NCI-H345 treated with DMSO at 0.1 percent for 48 hours (cell line): ENCODE measurements at regions not wholly inside any gene's neighbourhood (a gene's known extent, or its start where the extent isn't known, plus 50 kb on each side); places are given as distances from the start of the nearest gene placed in this dataset.
"Not testable (repeated sequence)": the region's sequence is repeated elsewhere in the genome, so short reads cannot be mapped to it uniquely, and the experiment has no call there.

ENCODE experiments used
- DNase-seq: peaks from one replicate; lab custom pipeline; 2025; ENCODE audit not compliant: unreplicated experiment; lab: John Stamatoyannopoulos, UW

DNA sequence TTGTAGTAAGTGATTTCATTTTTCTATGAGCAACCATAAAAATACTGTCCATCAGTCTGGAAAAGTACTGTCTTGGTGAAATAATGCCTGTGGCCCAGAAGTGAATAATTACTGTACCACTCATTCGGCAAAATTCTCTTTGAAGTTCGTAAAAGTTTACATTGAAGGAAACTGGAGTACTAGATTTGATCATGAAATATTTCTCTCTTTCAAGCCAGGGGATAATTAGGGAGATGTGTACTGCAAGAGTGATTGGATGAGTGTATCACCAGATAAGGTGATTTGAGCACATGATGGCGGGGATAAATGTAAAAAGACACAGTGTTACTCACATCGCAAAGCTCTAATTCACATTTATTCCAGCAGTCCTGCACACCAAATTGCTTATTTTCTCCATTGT, 883.2 kb upstream of the PIK3C3 start:
- DNase-seq, result no peak

DNA sequence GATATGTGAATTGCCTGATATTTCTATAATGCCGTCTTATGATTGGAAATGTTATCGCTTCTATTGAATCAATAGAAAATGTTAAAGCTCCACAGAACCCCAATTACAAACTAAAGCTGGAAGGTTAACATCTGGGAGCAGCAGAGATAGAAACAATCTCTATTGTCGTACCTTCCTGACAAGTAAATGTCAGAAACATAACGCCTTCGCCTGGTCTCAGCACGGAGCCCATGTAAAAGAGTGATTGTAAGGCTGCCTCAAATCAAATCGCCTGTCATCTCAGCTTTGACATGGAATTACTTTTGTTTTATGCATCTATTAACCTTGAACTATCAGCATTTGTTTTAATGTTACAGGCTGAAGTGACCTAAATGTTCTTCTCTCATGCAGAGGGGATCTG, 885.9 kb upstream of the PIK3C3 start:
- no peak for DNase-seq

DNA sequence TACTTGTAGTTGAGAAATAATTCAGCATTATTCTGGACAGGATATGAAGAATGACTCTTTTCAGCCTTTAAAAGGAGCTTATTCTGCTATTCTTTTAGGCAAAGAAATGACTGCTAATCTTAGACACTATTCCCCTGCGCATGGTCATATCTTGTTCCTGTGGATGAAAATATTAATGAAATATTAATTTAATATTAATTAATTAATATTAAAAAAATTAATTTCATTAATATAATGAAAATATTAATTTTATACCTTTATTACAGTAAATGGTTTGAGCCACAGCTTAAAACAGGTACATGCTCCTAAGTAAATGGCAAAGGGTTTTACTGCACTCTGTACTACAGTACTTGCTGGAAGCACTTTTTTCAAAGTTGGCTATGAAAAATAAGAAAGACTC, 890.1 kb upstream of the PIK3C3 start:
- no peak for DNase-seq

DNA sequence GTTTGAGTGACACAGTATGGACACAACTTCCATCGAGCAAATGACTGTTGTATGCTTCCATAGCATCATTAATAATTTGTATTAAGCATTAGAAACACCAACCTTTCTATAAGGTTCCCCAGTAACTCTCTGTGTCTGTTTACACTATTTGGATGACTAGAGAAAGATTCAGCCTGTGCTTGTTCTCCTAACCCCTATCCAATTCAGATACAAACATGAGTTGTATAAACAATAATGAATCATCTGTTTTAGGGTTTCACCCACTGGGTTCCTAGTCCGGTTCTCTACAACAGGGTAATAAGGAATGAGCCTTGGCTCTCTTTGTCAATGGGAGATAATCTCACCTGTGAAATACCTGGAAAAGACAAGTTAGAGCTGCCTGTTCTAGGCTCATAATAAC, 894.1 kb upstream of the PIK3C3 start:
- DNase-seq, result no peak

DNA sequence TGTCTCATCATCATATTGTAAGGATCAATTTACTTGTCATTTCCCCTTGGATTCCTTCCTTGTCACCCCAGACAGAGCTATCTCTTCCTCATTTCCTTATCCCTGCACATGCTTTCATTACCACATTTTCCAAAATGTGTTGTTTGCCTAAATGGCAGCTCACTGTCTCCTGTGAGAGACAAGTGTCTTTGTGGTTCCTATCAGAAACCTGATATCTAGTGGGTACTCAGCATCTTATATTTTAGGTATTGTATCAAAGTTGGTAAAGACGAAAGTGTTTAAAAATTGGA, 896.0 kb upstream of the PIK3C3 start:
- no peak for DNase-seq

DNA sequence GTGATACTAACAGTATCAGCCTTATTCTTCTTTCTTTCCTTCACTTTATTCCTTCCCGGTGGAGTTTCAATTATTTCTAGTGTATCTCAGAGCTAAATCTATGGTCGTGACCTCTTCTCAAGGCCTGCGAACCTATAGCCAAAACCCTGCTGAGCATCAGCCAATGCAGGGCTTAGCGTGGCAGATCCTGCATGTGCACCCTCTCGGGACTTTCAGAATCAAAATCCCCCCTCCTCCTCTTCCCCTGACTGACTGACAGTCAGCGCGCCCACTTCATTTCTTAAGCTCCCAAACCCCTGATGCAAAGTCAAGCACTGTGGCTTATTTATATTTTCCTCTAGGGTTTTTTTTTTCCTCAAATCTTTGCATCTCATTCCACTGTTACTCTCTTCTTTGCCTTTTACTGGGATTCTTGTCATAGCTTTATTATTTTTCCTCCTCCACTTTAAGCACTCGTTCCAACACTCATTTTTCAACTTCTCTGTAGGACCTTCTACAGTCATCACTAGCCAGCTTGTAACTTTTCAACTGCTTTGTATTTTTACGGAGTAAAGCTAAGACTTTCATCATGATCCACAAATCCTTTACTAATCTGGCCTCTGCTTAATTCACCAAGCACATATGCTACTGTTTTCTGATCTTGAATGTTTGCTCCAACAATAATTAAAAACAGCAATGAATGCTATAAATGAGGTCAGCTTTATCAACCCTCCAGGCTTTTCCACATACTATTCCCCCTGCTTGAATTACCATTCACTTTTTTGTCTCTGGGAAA, 896.5 kb upstream of the PIK3C3 start:
- DNase-seq, result no peak

DNA sequence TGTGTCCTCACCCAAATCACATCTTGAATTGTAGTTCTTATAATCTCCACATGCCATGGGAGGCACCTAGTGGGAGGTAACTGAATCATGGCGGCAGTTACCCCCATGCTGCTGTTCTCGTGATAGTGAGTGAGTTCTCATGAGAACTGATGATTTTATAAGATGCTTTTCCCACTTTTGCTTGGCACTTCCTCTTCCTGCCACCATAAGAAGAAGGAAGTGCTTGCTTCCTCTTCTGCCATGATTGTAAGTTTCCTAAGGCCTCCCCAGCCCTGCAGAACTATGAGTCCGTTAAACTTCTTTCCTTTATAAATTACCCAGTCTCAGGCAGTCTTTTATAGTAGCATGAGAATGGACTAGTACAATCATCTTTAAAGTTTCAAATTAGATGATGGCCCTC, 902.4 kb upstream of the PIK3C3 start:
- no peak for DNase-seq

DNA sequence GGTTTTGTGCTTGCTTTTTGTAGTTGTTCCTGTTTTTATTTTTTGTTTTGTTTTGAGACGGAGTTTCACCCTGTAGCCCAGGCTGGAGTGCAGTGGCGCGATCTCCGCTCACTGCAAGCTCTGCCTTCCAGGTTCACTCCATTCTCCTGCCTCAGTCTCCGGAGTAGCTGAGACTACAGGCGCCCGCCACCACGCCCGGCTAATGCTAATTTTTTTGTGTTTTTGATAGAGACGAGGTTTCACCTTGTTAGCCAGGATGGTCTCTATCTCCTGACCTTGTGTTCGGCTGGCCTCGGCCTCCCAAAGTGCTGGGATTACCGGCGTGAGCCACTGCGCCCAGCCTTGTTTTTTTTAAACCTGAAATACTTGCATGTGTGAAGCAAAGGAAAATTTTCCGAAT, 908.8 kb upstream of the PIK3C3 start:
- DNase-seq, result not testable (repeated sequence)

DNA sequence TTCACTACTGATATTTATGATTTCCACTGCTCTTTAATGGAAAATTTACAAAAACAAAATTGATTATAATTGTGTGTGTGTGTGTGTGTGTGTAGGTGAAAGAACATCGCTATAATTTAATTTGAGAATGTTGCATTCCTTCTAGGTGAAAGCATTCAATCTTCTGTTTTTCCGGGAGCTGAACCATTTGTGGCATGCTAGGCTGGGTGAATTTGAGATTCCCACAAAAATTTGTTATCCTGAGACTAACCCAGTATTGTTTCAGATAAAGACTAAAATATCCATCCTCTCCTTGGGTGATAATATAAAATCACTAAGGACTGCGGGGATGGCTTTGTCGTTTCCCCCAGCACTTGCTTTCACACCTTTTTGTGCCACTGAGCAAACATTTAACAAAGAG, 911.2 kb upstream of the PIK3C3 start:
- DNase-seq, result no peak

DNA sequence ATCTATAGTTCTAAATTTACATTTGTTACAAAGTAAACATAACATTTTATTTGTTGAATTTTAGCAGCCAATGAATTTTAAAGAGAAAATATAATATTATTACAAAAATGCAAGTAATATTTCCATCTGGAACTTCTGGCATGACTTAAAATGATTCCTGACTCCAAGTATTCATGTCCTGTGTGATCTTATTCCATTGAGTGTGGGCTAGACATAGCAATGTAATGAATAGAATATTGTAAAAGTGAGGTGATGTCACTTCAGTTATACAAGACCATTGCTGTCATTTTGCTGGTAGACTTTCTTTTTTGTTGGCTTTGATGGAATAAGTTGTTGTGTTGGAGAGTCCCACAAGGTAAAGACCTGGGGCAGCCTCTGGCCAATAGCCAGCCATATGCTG, 912.2 kb upstream of the PIK3C3 start:
- DNase-seq, result no peak

DNA sequence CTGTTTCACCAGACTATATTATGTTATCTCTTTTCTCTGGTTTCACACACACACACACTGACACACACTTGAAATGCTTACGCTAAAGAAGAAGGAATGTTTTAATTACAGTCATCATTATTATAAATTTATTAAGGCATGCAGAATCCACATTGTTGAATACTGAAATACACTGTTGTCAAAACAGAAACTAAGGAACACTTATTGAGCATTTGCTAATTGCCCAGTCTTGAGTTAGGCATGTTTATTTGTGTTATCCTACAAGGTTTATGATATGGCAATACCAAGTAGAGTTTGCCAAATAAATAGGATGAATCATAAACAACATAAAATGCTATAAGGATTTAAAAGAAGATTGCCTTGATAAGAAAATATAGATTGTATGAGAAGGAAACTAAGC, 917.0 kb upstream of the PIK3C3 start:
- DNase-seq, result no peak

DNA sequence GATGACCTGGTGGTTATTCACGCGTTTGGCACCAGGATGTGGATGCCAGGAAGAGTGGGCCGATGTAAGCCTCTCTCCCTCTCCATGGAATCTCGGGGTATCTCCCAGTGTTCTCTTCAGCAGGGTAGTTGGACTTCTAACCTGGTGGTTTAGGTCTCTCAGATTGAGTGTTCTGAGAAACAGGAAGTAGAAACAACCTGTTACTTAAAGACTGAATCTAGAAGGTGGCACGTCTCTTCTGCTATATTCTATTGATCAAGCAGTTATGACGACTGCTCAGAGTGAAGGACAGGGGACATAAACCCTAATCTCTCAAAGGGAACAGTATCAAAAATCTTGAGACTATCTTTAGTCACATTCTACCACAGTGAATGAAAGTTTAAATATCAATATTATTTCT, 918.7 kb upstream of the PIK3C3 start:
- DNase-seq, result no peak

DNA sequence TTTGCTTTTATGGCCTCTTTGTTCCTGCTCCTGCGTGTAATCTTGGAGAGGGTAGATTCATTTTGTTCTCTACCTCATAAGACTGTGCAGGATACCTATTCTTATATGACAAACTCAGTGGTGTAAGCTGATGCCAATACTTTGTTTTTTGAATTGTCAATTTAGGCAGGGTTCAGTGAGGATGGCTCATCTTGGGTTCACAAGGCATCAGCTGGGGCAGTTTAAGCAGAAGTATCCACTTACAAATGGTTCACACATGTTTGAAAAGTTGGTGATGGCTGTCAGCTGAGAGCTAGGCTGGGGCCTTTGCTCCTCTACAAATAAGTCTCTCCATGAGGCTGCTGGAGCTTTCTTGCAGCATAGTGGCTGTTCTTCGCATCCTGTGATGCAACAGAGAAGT, 920.6 kb upstream of the PIK3C3 start:
- DNase-seq, result no peak

DNA sequence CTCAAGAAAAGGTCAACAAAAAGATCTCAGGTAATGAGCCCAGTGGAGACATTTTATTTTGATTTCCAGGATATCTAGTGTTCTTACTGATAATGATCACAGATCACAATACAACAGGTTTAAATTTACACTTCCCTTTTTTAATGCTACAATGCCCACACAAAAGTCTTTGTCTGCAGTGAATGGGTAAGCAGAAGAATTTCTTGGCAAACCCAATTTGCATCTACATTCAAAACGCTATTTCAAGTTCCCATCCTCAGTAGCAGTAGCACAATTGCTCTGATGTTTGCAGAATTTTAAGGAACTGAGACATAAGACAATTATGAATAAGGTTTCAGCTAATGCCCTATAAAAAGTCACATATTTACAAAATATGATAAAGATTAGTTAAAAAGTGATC, 929.4 kb upstream of the PIK3C3 start:
- DNase-seq, result no peak

DNA sequence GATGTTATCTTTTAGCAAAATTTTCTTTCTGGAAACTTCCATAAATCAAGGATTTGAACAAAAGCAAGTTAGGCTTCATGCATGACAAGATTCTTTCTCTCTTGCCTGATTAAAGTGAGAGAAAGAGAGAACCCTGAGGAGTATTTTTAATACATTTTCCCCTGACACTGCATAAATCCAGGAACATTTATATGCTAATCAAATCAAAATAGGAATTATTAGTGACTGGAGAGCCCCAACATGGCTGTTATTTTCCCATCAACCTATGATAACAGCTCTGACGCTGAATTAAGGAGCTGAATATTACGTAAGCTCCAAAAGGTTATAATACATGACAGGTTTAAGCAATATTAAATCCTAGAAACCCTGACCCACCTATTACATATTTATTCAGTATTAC, 930.2 kb upstream of the PIK3C3 start:
- DNase-seq, result no peak

DNA sequence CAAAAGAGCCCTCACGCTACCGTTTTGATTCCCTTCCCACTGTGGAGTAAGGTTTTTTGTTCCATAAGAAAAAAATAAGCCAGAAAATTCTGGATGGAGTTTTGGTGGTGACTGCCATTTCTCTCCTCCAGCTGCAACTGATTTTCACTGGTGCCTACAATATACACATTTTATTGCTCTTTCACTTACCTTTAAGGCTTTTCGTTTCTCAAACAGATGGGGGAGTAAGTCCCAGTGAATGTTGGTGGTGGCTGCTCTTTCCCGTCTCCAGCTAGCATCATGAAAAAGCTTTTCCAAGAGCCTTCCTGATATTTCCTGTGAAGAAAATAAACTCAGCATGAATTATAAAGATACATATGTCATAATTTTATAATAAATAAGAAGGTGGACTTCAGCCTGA, 932.5 kb upstream of the PIK3C3 start:
- DNase-seq, result no peak

DNA sequence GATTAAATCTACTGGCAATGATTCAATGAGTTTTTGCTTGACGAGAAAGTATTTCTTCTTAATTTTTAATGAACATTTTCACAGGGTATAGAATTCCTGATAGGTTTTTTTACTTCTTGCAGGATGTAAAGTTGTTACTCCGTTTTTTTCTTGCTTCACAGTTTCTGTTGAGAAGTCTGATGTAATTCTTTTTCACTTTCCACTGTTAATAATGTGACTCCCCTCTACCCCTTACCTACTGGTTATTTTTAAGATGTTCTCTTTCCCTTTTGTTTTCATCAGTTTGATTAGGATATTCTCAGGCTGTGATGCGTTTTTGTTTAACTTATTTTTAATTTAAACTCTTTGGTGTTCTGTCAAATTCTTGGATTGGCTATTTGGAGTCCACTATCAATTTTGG, 933.9 kb upstream of the PIK3C3 start:
- DNase-seq, result no peak

DNA sequence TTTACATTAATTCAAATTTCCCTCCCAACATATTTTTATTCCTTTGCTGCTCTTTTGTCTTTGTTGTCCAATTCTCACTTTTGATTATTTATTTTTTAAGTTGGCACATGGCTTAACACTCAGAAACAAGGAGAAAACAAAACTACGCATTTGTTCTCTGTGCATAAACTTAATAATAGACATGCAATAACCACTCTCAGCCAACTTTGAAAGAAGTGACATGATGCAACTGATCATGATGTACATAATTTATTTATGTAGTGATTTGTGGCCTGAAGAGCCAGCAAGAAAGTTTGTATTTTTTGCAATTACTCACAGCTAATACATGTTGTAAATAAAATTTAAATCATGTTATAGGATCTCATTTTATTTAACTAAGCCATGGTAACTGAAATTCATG, 942.8 kb upstream of the PIK3C3 start:
- no peak for DNase-seq

DNA sequence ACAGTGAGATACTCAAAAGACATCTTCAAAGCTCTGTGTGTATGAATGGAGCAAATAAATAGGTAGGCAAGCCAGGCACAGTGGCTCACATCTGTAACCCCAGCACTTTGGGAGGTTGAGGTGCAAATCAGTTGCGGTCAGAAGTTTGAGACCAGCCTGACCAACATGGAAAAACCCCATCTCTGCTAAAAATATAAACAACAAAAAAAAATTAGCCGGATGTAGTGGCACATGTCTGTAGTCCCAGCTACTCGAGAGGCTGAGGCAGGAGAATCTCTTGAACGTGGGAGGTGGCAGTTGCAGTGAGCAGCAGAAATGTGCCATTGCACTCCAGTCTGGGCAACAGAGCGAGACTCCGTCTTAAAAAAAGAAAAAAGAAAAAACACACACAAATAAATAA, 945.1 kb upstream of the PIK3C3 start:
- DNase-seq, result no peak

DNA sequence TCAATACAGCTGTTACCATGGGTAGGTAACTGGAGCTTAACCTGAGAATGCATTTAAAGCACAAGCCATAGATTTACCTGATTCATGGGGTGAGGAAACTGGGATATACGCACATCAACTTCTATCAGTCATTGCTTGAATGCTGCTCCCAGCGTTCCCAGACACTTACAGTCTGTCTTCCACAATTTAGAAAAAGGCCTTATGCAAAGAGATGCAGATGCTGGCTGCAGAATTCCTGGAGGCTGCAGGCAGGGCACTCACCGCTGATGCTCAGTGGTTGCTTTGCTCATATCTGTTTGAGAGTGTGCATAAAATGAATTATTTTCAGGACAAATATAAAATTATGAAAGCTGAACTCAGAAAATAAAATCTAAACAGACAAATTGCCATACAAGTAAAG, 950.7 kb upstream of the PIK3C3 start:
- no peak for DNase-seq

DNA sequence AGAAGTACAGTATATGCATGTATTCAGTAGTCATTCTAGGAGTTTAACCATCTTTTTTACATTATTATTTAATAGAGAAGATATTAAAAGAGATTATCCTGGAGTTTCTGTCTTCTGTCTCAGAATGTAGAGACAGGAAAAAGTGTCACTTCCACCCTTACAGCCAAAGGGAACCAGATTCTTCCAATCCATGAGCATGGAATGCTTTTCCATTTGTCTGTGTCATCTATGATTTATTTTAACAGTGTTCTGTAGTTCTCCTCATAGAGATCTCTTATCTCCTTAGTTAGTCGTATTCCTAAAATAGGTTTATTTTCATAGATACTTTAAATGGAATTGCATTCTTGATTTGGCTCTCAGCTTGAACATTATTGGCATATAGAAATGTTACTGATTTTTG, 959.5 kb upstream of the PIK3C3 start:
- DNase-seq, result no peak

DNA sequence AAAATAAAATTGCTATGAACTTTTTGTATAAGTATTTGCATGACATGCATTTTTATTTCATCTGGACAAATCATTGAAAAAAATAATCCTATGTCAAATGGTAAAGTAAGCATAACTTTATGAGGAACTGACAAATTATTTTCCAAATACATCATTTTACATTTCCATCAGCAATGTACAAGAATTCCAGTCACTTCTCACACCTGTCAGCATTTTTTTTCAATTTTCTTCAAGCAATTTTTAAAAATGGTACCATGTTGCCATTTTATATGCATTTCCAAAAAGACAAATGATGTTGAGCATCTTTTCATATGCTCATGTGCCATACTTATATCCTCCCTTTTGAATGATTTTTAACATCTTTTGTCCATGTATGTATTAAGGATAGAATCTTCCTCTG, 961.7 kb upstream of the PIK3C3 start:
- no peak for DNase-seq

DNA sequence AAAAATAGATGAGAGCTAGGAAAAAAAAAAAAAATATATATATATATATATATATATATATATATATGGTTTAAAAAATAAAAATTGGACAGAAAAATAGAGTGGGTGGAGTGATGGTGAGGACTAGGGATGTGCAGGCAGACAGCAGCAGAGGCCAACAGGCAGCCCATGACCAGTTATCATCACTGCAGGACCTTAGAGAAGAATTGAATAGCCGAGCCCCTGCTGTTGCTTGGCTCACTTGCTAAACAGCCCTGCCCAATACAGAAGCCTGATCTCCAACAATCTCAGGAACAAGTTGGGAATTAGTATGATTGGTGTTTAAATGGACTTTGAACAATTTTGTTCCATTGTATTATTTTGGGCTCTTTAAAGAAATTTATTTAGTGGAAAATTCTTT, 967.5 kb upstream of the PIK3C3 start:
- DNase-seq, result no peak

DNA sequence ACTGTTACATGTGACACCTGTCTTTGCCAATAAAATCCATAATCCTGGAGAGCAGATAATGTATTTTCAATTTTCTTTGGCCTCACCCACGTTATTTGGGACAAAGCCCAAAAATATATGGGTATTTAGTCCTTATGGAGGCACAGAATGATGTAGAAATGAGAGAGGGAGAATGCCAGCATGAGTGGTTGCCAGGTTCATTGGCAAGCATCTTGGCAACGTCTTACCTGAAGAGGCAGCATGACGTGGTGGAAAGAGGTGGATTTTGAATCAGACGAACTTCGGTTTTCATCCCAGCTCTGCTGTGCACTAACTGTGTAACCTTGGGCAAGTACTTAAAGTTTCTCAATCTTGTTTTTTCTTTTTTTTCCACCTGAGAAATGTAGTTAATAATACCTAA, 969.6 kb upstream of the PIK3C3 start:
- no peak for DNase-seq
